ENCODE measurements at regions not wholly inside any gene's neighbourhood (a gene's known extent, or its start where the extent isn't known, plus 50 kb on each side); places are given as distances from the start of the nearest gene placed in this dataset.

DNA sequence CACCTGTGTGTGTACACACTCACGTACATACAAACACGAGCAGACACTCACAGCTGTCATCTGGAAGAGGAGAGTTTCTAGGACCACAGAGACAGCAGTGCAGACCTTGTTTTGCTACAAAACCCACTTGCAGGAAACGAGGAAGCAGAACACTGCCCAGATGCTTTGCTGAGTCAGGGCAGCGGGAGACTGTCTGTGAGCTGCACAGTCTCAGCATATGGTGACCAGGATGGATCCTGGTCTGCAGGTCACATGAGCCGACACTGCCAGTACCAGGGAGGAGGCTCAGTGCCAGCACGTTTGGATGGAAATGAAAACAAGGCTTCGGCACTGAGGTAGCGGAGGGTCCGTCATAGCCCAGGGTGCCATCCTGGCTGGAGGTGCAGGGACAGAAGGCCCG lies 117.6 kb upstream of the DPP6 start:
- Histone ChIP-seq H3K27ac (no peak overlapping the region), H3K4me1 (no peaks in the 10 kb centered on the region), H3K36me3 (no peaks in the 10 kb centered on the region), H3K27me3 (no peaks in the 10 kb centered on the region), H3K4me3 (no peak overlapping the region), H3K9me3 (no peaks in the 10 kb centered on the region)
- 43% methylated on average over 8 of the region's 10 CpGs for WGBS (ENCODE audit: insufficient coverage, low coverage, low lambda C conversion rate, missing lambda C conversion rate)
- intact Hi-C loops (cut with DNase I): no loop called here
- ATAC-seq: no peak
- no peak for DNase-seq
- TF ChIP-seq CTCF (IDR thresholded peaks at IDR 0.05) (no peak), POLR2A (IDR thresholded peaks at IDR 0.05) (no peak)

- H3K4me3 ChIP-seq: no peak overlapping the region
- TF ChIP-seq POLR2A (IDR thresholded peaks at IDR 0.05) (no peak), CTCF (IDR thresholded peaks at IDR 0.05) (no peak)
- H3K9me3 ChIP-seq: no peaks in the 10 kb centered on the region
- 50% methylated on average over 1 of the region's 13 CpGs for WGBS (ENCODE audit: insufficient coverage, low coverage, low lambda C conversion rate, missing lambda C conversion rate)
- no peaks in the 10 kb centered on the region for H3K4me1 ChIP-seq
- DNase-seq: no peak
- H3K27ac ChIP-seq: no peak overlapping the region
- intact Hi-C loops (cut with DNase I): no loop called here
- peak in 1 of 4 donors; percentile 22 for ATAC-seq
- H3K27me3 ChIP-seq: no peaks in the 10 kb centered on the region
- H3K36me3 ChIP-seq: no peaks in the 10 kb centered on the region
Observed at GRCh38 chr7:153935095-153935494, 117.1 kb upstream of the DPP6 start.

DNA sequence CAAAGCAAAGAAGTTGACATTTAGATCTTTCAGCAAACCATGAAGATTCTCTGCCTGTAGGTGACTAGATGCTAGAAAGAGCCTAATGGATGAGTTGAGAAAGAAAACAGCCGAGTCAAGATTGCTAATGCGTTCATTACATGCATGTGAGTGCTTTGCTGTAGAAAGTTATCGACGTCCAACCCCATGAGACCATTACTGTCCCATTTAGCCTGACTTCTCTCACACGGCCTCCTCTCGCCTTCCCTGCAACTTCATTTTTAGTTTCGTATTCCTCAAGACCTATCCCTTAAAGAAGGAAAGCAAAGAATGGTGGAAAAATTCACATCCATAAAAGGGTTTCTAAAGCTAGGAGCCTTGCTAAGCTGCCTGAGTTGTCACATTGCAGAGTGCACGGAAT lies 113.7 kb upstream of the DPP6 start:
- DNase-seq (no peak), ATAC-seq (no peak)
- no peaks in the 10 kb centered on the region for H3K27me3 ChIP-seq
- intact Hi-C loops (cut with DNase I): no loop called here
- H3K4me1 ChIP-seq: no peaks in the 10 kb centered on the region
- H3K4me3 ChIP-seq: no peak overlapping the region
- H3K9me3 ChIP-seq: no peaks in the 10 kb centered on the region
- no peaks in the 10 kb centered on the region for H3K36me3 ChIP-seq
- TF ChIP-seq CTCF (IDR thresholded peaks at IDR 0.05) (no peak), POLR2A (IDR thresholded peaks at IDR 0.05) (no peak)
- 70% methylated on average over 8 of the region's 8 CpGs for WGBS (ENCODE audit: insufficient coverage, low coverage, low lambda C conversion rate, missing lambda C conversion rate)
- H3K27ac ChIP-seq: no peak overlapping the region

GRCh38 chr7:153939177-153939576 lies 113.0 kb upstream of the DPP6 start:
- Histone ChIP-seq H3K27ac (no peak overlapping the region), H3K4me3 (no peak overlapping the region), H3K27me3 (no peaks in the 10 kb centered on the region), H3K9me3 (no peaks in the 10 kb centered on the region), H3K4me1 (no peaks in the 10 kb centered on the region), H3K36me3 (no peaks in the 10 kb centered on the region)
- 52% methylated on average over 5 of the region's 5 CpGs for WGBS (ENCODE audit: insufficient coverage, low coverage, low lambda C conversion rate, missing lambda C conversion rate)
- no peak for DNase-seq
- no peak for ATAC-seq
- TF ChIP-seq POLR2A (IDR thresholded peaks at IDR 0.05) (no peak), CTCF (IDR thresholded peaks at IDR 0.05) (no peak)
- intact Hi-C loops (cut with DNase I): no loop called here

- WGBS (ENCODE audit: insufficient coverage, low coverage, low lambda C conversion rate, missing lambda C conversion rate): 47% methylated on average over 3 of the region's 3 CpGs
- DNase-seq: no peak
- H3K27ac ChIP-seq: no peak overlapping the region
Observed at GRCh38 chr7:153939654-153940053, 112.5 kb upstream of the DPP6 start.

More at GRCh38 chr7:153939654-153940053, 112.5 kb upstream of the DPP6 start:
- Histone ChIP-seq H3K36me3 (no peaks in the 10 kb centered on the region), H3K4me1 (no peaks in the 10 kb centered on the region), H3K27me3 (no peaks in the 10 kb centered on the region), H3K9me3 (no peaks in the 10 kb centered on the region), H3K4me3 (no peak overlapping the region)
- intact Hi-C loops (cut with DNase I): no loop called here
- TF ChIP-seq CTCF (IDR thresholded peaks at IDR 0.05) (no peak), POLR2A (IDR thresholded peaks at IDR 0.05) (no peak)
- ATAC-seq: no peak
